ENCODE measurements at regions not wholly inside any gene's neighbourhood (a gene's known extent, or its start where the extent isn't known, plus 50 kb on each side); places are given as distances from the start of the nearest gene placed in this dataset.
"Not testable (repeated sequence)": the region's sequence is repeated elsewhere in the genome, so short reads cannot be mapped to it uniquely, and the experiment has no call there.

GRCh38 chr3:166607933-166608521, 770.8 kb upstream of the BCHE start:
- no peak for DNase-seq (ENCODE audit: low read depth)
- TF ChIP-seq CTCF (IDR thresholded peaks at IDR 0.05; ENCODE audit: control insufficient read depth, extremely low read depth, insufficient read depth) = no peak
- H3K4me3 ChIP-seq (ENCODE audit: low read depth, low read length) = no peak overlapping the region

- DNase-seq (ENCODE audit: low read depth) = no peak
- TF ChIP-seq CTCF (IDR thresholded peaks at IDR 0.05; ENCODE audit: control insufficient read depth, extremely low read depth, insufficient read depth) = no peak
- H3K4me3 ChIP-seq (ENCODE audit: low read depth, low read length) = no peak overlapping the region
Measured at GRCh38 chr3:166606988-166607387, 769.8 kb upstream of the BCHE start.

GRCh38 chr3:166593776-166594175, 756.6 kb upstream of the BCHE start:
- TF ChIP-seq CTCF (IDR thresholded peaks at IDR 0.05; ENCODE audit: control insufficient read depth, extremely low read depth, insufficient read depth) = no peak
- no peak for DNase-seq (ENCODE audit: low read depth)
- no peak overlapping the region for H3K4me3 ChIP-seq (ENCODE audit: low read depth, low read length)

- no peak for TF ChIP-seq CTCF (IDR thresholded peaks at IDR 0.05; ENCODE audit: control insufficient read depth, extremely low read depth, insufficient read depth)
- DNase-seq (ENCODE audit: low read depth) = no peak
- no peak overlapping the region for H3K4me3 ChIP-seq (ENCODE audit: low read depth, low read length)
Measured at GRCh38 chr3:166582236-166582635, 745.0 kb upstream of the BCHE start.

- DNase-seq (ENCODE audit: low read depth) = no peak
- no peak for TF ChIP-seq CTCF (IDR thresholded peaks at IDR 0.05; ENCODE audit: control insufficient read depth, extremely low read depth, insufficient read depth)
- no peak overlapping the region for H3K4me3 ChIP-seq (ENCODE audit: low read depth, low read length)
Measured at GRCh38 chr3:166580561-166580960, 743.3 kb upstream of the BCHE start.

- DNase-seq (ENCODE audit: low read depth) = no peak
- TF ChIP-seq CTCF (IDR thresholded peaks at IDR 0.05; ENCODE audit: control insufficient read depth, extremely low read depth, insufficient read depth) = no peak
- H3K4me3 ChIP-seq (ENCODE audit: low read depth, low read length) = no peak overlapping the region
Measured at GRCh38 chr3:166575161-166575560, 737.9 kb upstream of the BCHE start.

DNA sequence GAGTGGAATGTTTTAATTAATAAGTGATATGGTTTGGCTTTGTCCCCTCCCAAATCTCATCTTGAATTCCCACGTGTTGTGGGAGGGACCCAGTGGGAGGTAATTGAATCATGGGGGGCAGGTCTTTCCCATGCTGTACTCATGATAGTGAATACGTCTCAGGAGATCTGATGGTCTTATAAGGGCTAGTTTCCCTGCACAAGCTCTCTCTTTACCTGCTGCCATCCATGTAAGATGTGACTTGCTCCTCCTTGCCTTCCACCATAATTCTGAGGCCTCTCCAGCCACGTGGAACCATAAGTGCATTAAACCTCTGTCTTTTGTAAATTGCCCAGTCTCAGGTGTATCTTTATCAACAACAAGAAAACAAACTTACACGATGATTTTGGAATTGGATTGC, 734.5 kb upstream of the BCHE start:
- not testable (repeated sequence) for H3K4me3 ChIP-seq (ENCODE audit: low read depth, low read length); DNase-seq (ENCODE audit: low read depth)
